ENCODE measurements at regions not wholly inside any gene's neighbourhood (a gene's known extent, or its start where the extent isn't known, plus 50 kb on each side); places are given as distances from the start of the nearest gene placed in this dataset.

- 92% methylated on average over 3 of the region's 3 CpGs for WGBS (ENCODE audit: low lambda C conversion rate)
- H3K9me2 ChIP-seq: no peaks in the 10 kb centered on the region
- H3K9me3 ChIP-seq: no peaks in the 10 kb centered on the region
- no peak for DNase-seq
- H3K27me3 ChIP-seq (ENCODE audit: insufficient read depth): no peaks in the 10 kb centered on the region
- H3K27ac ChIP-seq (ENCODE audit: low read depth in 2 of 2, low read length in 1 of 2): no peak overlapping the region
- TF ChIP-seq GATA2 (CRISPR knock-in tag; IDR thresholded peaks at IDR 0.05) (no peak), RFX5 (IDR thresholded peaks at IDR 0.05; ENCODE audit: low read length) (no peak), POLR2AphosphoS5 (IDR thresholded peaks at IDR 0.05; ENCODE audit: low read depth, low read length) (no peak), ELF1 (IDR thresholded peaks at IDR 0.05) (no peak), PBX3 (IDR thresholded peaks at IDR 0.05) (no peak), ZBTB33 (IDR thresholded peaks at IDR 0.05; ENCODE audit: borderline replicate concordance, low read depth) (no peak), RCOR1 (IDR thresholded peaks at IDR 0.05; ENCODE audit: low read length) (no peak), MAX (IDR thresholded peaks at IDR 0.05; ENCODE audit: low read depth) (no peak), NRF1 (IDR thresholded peaks at IDR 0.05; ENCODE audit: low read depth, low read length) (no peak), TCF12 (IDR thresholded peaks at IDR 0.05) (no peak), FOXM1 (IDR thresholded peaks at IDR 0.05; ENCODE audit: low read depth) (no peak), CHD2 (IDR thresholded peaks at IDR 0.05; ENCODE audit: low read length, partially characterized antibody) (no peak), SMC3 (IDR thresholded peaks at IDR 0.05; ENCODE audit: low read depth, low read length) (no peak), CTCF (IDR thresholded peaks at IDR 0.05) (no peak), MEF2A (IDR thresholded peaks at IDR 0.05; ENCODE audit: borderline replicate concordance, low read depth) (no peak)
- CTCF ChIA-PET: no interaction called here
- H3K4me1 ChIP-seq (ENCODE audit: control insufficient read depth in 1 of 2, insufficient read depth in 2 of 2, low read depth in 1 of 2, low read length in 1 of 2): peaks cover 0 to 4% of the 10 kb centered on the region in 2 experiments; a peak in 1 of 4 replicates
- POLR2A ChIA-PET: no interaction called here
- H4K20me1 ChIP-seq (ENCODE audit: insufficient read depth): no peaks in the 10 kb centered on the region
- peaks cover 6% of the 10 kb centered on the region for H3F3A ChIP-seq (replicated peaks; ENCODE audit: insufficient read depth)
- no peaks in the 10 kb centered on the region for H3K79me2 ChIP-seq (ENCODE audit: insufficient read depth)
- H2AFZ ChIP-seq (ENCODE audit: low read depth): no peak overlapping the region
- H3K4me2 ChIP-seq: no peak overlapping the region
- H3K9ac ChIP-seq: no peak overlapping the region
- no peak overlapping the region for H3K4me3 ChIP-seq (ENCODE audit: low read depth in 2 of 2, low read length in 1 of 2)
- H3K36me3 ChIP-seq (replicated peaks in 1 of 2; ENCODE audit: control insufficient read depth in 1 of 2, insufficient read depth in 2 of 2, low read length in 1 of 2): no peaks in the 10 kb centered on the region
Measured at GRCh38 chr1:185368313-185368855, 51.3 kb upstream of the IVNS1ABP start.
